Esophagus muscularis mucosa (tissue), 4 donors: ENCODE measurements at regions not wholly inside any gene's neighbourhood (a gene's known extent, or its start where the extent isn't known, plus 50 kb on each side); places are given as distances from the start of the nearest gene placed in this dataset.

ENCODE experiments used
- DNase-seq: peaks from one replicate; pipeline ENCODE4 v3.0.0-alpha.2; 2017; ENCODE audit errors: extremely low spot score
- H3K27ac ChIP-seq, 4 donors: fragments of 200-600 bp; sonication (generic); replicated peaks in 1 of 4; 1 replicate in 3 of 4; 2 replicates in 1 of 4; pipeline ENCODE4 v1.5.1; 2016 to 2019; ENCODE audit warnings: mild to moderate bottlenecking in 1 of 4
- H3K27me3 ChIP-seq, 4 donors: fragments of 200-600 bp; sonication (generic); one replicate each; pipeline versions ENCODE4 v1.5.1 to v1.6.0; 2016 to 2019
- H3K36me3 ChIP-seq, 4 donors: fragments of 200-600 bp; sonication (generic); one replicate each; pipeline ENCODE4 v1.5.1; 2016 to 2019
- H3K4me1 ChIP-seq, 4 donors: fragments of 200-600 bp; sonication (generic); one replicate each; pipeline ENCODE4 v1.5.1; 2016 to 2019
- H3K4me3 ChIP-seq, 4 donors: fragments of 200-600 bp; sonication (generic); 1 replicate in 2 of 4; 2 replicates in 2 of 4; pipeline ENCODE4 v1.5.1; 2016 to 2019; ENCODE audit warnings: mild to moderate bottlenecking in 4 of 4, moderate library complexity in 1 of 4
- H3K9me3 ChIP-seq, 4 donors: fragments of 200-600 bp; sonication (generic); 1 replicate in 3 of 4; 2 replicates in 1 of 4; pipeline ENCODE4 v1.5.1; 2016 to 2019
- EP300 ChIP-seq: sonication (generic); formaldehyde crosslinking; IDR thresholded peaks from one replicate; pipeline ENCODE4 v1.6.1; 2017; ENCODE audit warnings: antibody characterized with exemption
- POLR2A ChIP-seq: fragments of 450-650 bp; IDR thresholded peaks from one replicate; pipeline ENCODE4 v1.6.1; 2017; ENCODE audit warnings: antibody characterized with exemption, moderate library complexity, mild to moderate bottlenecking, low read depth
- POLR2AphosphoS5 ChIP-seq, 2 donors: sonication (generic); formaldehyde crosslinking; IDR thresholded peaks; one replicate each; pipeline ENCODE4 v1.6.1; 2017; ENCODE audit warnings: antibody characterized with exemption in 2 of 2
- WGBS: methylation state at CpG from one replicate; pipeline ENCODE4 v1.1.5; 2018; 5-methylcytosine and 5-hydroxymethylcytosine counted together
- intact Hi-C: fragments of 100-400 bp; cut with DNase I; formaldehyde crosslinking; loops from one replicate; pipeline ENCODE4 v1.15.1; 2023
- TF ChIP-seq, protein P1 (sequence below), 3 experiments: fragments of 200-600 bp in 2 of 3; fragments of 450-650 bp in 1 of 3; sonication (generic) in 2 of 3; IDR thresholded peaks; one replicate each; pipeline ENCODE4 v1.5.1; 2017 to 2019; ENCODE audit warnings: antibody characterized with exemption in 3 of 3, mild to moderate bottlenecking in 2 of 3, moderate library complexity in 1 of 3

DNA sequence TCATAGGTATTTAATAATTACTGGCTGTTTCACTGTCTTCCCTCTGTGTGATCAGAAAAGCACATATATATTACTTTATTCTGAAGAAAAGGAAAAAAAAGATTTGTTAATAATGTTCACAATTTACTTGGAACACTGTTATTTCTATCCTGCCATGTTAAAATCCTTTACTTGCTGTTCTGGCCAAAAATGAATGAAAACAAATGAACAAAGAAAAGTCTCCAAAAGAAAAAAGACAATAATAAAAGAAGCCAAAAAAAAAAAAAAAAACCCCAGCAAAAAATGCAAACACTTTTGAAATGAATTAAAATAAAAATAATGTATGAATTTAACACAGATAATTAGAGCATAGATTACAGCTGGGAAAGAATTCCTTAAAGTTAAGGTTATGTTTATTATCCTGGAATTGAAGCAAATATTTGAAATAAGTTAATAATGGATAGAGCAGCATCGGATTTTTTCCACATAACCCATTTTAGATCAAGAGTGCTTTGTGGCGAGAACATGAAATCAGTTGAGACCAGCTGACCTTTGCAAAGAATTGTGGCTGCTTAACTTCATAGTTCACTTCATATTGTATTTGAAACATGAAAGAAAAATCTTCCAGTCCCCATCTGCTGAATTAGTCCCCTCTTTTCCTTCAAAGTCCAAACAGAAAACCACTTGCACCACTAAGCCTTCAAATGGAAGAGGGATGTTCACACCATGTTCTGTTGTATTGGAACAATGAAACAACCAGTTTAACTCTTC is 444.8 kb downstream of the ADAMTS20 start:
- H3K36me3 ChIP-seq = no peaks in the 10 kb centered on the region
- H3K4me3 ChIP-seq = no peak overlapping the region
- H3K9me3 ChIP-seq = no peaks in the 10 kb centered on the region
- no peaks in the 10 kb centered on the region for H3K4me1 ChIP-seq
- 57% methylated on average over 2 of the region's 2 CpGs for WGBS
- H3K27ac ChIP-seq = no peak overlapping the region
- DNase-seq = no peak
- TF ChIP-seq POLR2AphosphoS5 (IDR thresholded peaks at IDR 0.05) (no peak), POLR2A (no peak), EP300 (no peak)
- TF ChIP-seq, protein P1, sequence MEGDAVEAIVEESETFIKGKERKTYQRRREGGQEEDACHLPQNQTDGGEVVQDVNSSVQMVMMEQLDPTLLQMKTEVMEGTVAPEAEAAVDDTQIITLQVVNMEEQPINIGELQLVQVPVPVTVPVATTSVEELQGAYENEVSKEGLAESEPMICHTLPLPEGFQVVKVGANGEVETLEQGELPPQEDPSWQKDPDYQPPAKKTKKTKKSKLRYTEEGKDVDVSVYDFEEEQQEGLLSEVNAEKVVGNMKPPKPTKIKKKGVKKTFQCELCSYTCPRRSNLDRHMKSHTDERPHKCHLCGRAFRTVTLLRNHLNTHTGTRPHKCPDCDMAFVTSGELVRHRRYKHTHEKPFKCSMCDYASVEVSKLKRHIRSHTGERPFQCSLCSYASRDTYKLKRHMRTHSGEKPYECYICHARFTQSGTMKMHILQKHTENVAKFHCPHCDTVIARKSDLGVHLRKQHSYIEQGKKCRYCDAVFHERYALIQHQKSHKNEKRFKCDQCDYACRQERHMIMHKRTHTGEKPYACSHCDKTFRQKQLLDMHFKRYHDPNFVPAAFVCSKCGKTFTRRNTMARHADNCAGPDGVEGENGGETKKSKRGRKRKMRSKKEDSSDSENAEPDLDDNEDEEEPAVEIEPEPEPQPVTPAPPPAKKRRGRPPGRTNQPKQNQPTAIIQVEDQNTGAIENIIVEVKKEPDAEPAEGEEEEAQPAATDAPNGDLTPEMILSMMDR (IDR thresholded peaks at IDR 0.05) = no peak
- no peaks in the 10 kb centered on the region for H3K27me3 ChIP-seq
- intact Hi-C loops = no loop called here

DNA sequence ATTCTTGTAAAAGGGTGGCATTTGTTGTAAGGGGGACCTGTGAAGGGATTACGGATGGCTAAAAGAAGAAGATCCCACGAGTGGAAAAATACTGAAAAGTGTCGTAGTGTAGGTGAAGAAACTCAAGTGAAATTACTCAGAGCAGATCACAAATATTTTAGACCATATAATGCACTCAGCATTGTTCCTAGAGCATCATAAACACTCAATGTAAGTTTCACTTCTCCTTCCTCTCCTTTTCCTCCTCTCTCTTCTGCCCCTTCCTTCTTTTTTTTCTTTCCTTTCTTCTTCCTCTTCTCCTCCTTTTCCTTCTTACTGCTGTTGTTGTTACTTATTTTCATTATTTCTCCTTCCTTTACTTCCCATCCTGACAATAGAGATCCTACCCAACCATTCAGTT is 445.6 kb downstream of the ADAMTS20 start:
- Histone ChIP-seq H3K36me3 (no peaks in the 10 kb centered on the region), H3K27me3 (no peaks in the 10 kb centered on the region), H3K4me3 (no peak overlapping the region), H3K27ac (no peak overlapping the region), H3K4me1 (no peaks in the 10 kb centered on the region), H3K9me3 (no peaks in the 10 kb centered on the region)
- no peak for DNase-seq
- 67% methylated on average over 3 of the region's 3 CpGs for WGBS
- intact Hi-C loops = no loop called here
- TF ChIP-seq EP300 (no peak), POLR2A (no peak), POLR2AphosphoS5 (IDR thresholded peaks at IDR 0.05) (no peak)
- TF ChIP-seq, protein P1 (IDR thresholded peaks at IDR 0.05) = no peak

DNA sequence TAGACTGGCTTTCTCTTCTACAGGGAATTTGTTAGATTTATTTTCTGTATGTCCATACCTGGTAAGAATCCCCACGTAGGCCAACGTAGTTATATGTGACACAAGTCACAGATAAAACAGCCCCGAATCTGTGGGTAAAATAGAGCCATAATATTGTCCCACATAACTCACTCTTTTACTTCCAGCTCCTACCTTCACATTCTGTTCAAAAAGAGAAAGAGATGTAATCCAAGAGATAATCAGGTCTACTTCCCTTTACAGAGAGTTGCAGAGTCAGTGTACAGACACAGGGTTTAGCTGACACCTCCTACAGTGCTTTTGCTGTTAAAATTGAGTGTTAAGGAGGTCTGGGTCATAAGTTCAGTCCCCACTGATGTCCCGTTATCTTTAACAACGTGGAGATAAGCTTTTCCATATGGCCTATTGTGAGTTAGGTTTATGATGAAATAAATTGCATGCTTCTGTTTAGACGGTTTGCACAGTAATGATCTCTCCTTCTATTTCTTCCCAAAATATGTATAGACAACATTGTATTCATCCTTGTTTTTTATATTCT is 446.5 kb downstream of the ADAMTS20 start:
- no peak for DNase-seq
- no peaks in the 10 kb centered on the region for H3K27me3 ChIP-seq
- WGBS = 76% methylated on average over 6 of the region's 6 CpGs
- no peaks in the 10 kb centered on the region for H3K4me1 ChIP-seq
- no peaks in the 10 kb centered on the region for H3K36me3 ChIP-seq
- no peak overlapping the region for H3K4me3 ChIP-seq
- TF ChIP-seq, protein P1 (IDR thresholded peaks at IDR 0.05) = no peak
- TF ChIP-seq POLR2AphosphoS5 (IDR thresholded peaks at IDR 0.05) (no peak), EP300 (no peak), POLR2A (no peak)
- H3K9me3 ChIP-seq = no peaks in the 10 kb centered on the region
- no peak overlapping the region for H3K27ac ChIP-seq
- intact Hi-C loops = no loop called here

DNA sequence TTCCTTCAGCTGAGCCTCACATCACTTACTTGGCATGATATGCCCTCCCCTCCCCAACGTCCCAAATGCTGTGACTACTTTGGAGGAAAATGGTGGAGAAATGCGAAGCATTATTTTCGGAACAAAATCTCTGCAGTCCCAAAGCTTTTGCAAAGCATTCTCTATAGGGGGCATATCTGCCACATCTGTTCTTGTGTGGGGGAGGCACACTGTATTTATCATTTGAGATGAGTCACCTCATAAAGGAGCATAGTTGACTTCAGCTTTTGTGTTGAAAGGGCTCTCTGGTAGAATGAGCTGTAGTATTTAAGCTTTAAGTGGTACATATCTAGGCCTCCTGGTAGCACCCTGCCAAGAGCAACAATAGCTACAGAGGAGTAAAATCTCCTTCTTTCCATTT is 447.5 kb downstream of the ADAMTS20 start:
- 90% methylated on average over 3 of the region's 3 CpGs for WGBS
- TF ChIP-seq EP300 = no peak
- no peak for TF ChIP-seq POLR2AphosphoS5 (IDR thresholded peaks at IDR 0.05)
- no peak for TF ChIP-seq POLR2A
- TF ChIP-seq, protein P1 (IDR thresholded peaks at IDR 0.05) = no peak
- Histone ChIP-seq H3K27me3 (no peaks in the 10 kb centered on the region), H3K4me3 (no peak overlapping the region), H3K4me1 (no peaks in the 10 kb centered on the region), H3K36me3 (no peaks in the 10 kb centered on the region), H3K9me3 (no peaks in the 10 kb centered on the region), H3K27ac (no peak overlapping the region)
- intact Hi-C loops = no loop called here
- no peak for DNase-seq
